ACC112 (cell line): ENCODE measurements at regions not wholly inside any gene's neighbourhood (a gene's known extent, or its start where the extent isn't known, plus 50 kb on each side); places are given as distances from the start of the nearest gene placed in this dataset.

Experiments used
- H2AFZ ChIP-seq: fragments of 200-600 bp; sonication (generic); one replicate; pipeline ENCODE4 v1.6.0; 2017; ENCODE audit warnings: antibody characterized with exemption, low read length; ENCODE audit not compliant: unreplicated experiment
- H3K27ac ChIP-seq: fragments of 200-600 bp; sonication (generic); 2 replicates; pipeline ENCODE4 v1.5.1; 2014; ENCODE audit warnings: low read depth, mild to moderate bottlenecking, antibody characterized with exemption, low read length, moderate library complexity
- H3K27me3 ChIP-seq: fragments of 200-600 bp; sonication (generic); 2 replicates; pipeline ENCODE4 v1.6.1; 2014; ENCODE audit warnings: mild to moderate bottlenecking, antibody characterized with exemption, low read length, moderate library complexity, mixed read lengths; ENCODE audit not compliant: insufficient read depth
- H3K36me3 ChIP-seq: fragments of 200-600 bp; sonication (generic); 2 replicates; pipeline ENCODE4 v1.6.1; 2016; ENCODE audit warnings: mild to moderate bottlenecking, antibody characterized with exemption, low read length, moderate library complexity, mixed read lengths; ENCODE audit not compliant: insufficient read depth
- H3K4me1 ChIP-seq: fragments of 200-600 bp; sonication (generic); one replicate; pipeline ENCODE4 v1.6.1; 2016; ENCODE audit warnings: low read length, mixed read lengths; ENCODE audit not compliant: insufficient read depth, unreplicated experiment, control insufficient read depth
- H3K4me3 ChIP-seq: fragments of 200-600 bp; sonication (generic); 2 replicates; pipeline ENCODE4 v1.5.1; 2014; ENCODE audit warnings: mild to moderate bottlenecking, low read depth, low read length
- H3K79me2 ChIP-seq: fragments of 200-600 bp; sonication (generic); one replicate; pipeline ENCODE4 v1.6.0; 2016; ENCODE audit warnings: low read length; ENCODE audit not compliant: control insufficient read depth, unreplicated experiment, insufficient read depth

- H2AFZ ChIP-seq, result no peak overlapping the region
- peaks cover 10% of the 10 kb centered on the region for H3K4me1 ChIP-seq
- H3K36me3 ChIP-seq, result no peaks in the 10 kb centered on the region
- H3K4me3 ChIP-seq, result no peak overlapping the region
- H3K79me2 ChIP-seq, result no peaks in the 10 kb centered on the region
- H3K27me3 ChIP-seq, result peaks cover 16% of the 10 kb centered on the region; the same call in 1 of the 2 replicates
- no peak overlapping the region for H3K27ac ChIP-seq
Observed at GRCh38 chr3:124275412-124275811, 283.5 kb upstream of the ROPN1 start.

- Histone ChIP-seq H3K36me3 (no peaks in the 10 kb centered on the region), H2AFZ (no peak overlapping the region), H3K27ac (no peak overlapping the region), H3K79me2 (no peaks in the 10 kb centered on the region), H3K27me3 (peaks cover 16% of the 10 kb centered on the region), H3K4me3 (no peak overlapping the region), H3K4me1 (peaks cover 10% of the 10 kb centered on the region)
Observed at GRCh38 chr3:124276133-124276532, 284.2 kb upstream of the ROPN1 start.

DNA sequence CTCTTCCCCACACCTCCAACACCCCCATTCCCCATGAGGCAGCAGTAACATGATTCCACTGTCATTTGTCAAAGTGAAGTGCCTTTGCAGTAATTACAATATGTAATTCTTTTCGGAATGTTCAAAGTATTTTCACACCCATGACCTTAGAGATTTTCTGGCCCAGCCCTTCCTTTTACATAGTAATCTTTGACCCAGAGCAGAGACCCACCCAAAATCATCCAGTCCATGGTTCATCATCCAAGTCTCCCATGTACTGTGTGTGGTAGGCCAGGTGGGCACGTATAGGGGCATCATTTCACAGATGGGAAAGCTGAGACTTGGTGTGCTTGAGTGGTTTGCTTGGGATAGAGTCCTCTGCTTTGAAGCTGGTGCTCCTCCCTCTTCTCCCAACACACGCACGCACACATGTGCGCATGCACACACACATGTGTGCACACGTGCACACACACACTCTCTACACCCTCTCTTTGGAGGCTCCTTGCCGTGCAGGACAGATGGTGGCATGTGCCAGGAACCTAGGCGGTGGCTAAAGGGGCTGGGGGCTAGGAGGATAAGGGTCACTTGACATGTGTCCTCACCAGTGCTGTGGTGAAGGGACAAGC, 284.7 kb upstream of the ROPN1 start:
- no peak overlapping the region for H3K4me3 ChIP-seq
- H2AFZ ChIP-seq, result no peak overlapping the region
- H3K27ac ChIP-seq, result no peak overlapping the region
- peaks cover 10% of the 10 kb centered on the region for H3K4me1 ChIP-seq
- no peaks in the 10 kb centered on the region for H3K36me3 ChIP-seq
- H3K27me3 ChIP-seq, result peaks cover 16% of the 10 kb centered on the region
- no peaks in the 10 kb centered on the region for H3K79me2 ChIP-seq

DNA sequence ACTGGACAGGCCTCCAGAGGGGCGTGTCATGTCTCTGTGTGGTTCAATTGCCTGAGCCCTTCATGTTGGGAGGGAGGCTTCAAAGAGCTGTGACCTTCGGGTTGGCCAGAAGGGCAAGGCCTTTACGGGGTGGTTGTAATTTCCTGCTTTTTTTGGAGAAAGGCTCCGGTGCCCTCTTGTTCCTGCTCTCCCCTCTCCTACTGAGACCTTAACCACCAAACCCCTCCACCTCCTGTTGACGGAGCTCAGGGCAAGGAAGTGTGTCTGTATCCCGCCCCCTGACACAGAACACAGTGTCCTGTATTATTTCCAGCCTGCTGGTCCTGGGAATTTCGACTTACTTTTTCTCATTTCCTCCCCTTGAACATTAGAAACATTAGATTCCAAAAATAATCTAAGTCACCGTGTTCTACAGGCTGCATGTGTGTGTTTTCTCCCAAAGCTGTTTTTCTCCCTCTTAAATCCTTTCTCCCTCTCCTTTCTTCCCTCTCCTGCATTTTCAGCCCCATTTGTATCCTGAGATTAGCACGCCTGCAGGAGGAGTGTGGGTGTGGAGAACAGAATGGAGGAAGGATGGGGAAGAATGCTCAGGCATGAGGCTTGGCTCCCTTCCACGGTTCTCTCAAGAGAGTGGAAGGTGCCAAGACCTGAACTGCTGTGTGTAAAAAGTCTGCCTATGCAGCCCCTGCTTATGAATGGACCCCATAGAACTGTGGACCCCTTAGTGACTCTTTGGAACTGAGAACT, 285.4 kb upstream of the ROPN1 start:
- Histone ChIP-seq H3K4me1 (peaks cover 8% of the 10 kb centered on the region), H3K36me3 (no peaks in the 10 kb centered on the region), H3K27me3 (peaks cover 16% of the 10 kb centered on the region), H2AFZ (no peak overlapping the region), H3K79me2 (no peaks in the 10 kb centered on the region), H3K27ac (no peak overlapping the region), H3K4me3 (no peak overlapping the region)

DNA sequence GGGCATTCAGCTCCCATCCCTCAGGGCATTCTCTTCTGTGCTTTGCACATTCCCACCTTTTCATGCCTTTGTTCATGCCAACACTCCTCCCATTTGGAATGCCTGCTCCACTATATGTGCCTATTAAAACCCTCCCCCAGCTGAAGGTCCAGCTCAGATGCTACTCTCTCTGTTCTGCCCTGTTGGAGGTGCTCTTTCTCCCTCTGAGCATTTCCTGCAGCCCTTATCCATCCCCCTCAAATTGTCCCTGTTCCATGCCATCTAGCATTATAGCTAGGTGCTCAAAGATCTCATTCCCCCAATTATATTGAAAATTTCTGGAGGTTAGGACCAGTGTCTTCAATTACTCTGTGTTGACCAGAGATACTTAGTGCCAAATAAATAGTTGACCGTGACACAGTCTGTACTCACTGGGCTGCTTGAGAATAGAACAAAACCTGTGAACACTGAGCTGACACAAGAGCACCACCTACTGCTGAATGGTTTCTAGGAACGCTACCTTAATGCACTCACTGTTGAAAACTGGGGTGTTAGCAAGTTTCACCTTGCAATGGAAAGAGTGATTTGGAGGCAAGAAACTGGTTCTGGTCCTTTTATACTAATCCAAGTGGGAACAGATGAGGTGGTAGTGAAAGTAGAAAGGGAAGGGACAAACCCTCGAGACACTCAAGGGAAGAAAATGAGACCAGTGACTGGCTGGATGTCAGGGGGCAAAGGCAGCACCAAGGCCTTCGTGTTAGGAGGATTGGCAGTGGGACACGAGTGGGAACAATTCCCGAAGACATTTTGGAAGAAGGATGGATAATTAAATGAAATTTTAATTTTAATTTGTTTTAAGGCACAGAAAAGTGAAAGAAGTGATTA, 289.8 kb upstream of the ROPN1 start:
- Histone ChIP-seq H3K4me3 (no peak overlapping the region), H3K36me3 (no peaks in the 10 kb centered on the region), H3K79me2 (no peaks in the 10 kb centered on the region), H3K27me3 (peaks cover 54% of the 10 kb centered on the region), H3K27ac (no peak overlapping the region), H3K4me1 (no peaks in the 10 kb centered on the region), H2AFZ (no peak overlapping the region)

DNA sequence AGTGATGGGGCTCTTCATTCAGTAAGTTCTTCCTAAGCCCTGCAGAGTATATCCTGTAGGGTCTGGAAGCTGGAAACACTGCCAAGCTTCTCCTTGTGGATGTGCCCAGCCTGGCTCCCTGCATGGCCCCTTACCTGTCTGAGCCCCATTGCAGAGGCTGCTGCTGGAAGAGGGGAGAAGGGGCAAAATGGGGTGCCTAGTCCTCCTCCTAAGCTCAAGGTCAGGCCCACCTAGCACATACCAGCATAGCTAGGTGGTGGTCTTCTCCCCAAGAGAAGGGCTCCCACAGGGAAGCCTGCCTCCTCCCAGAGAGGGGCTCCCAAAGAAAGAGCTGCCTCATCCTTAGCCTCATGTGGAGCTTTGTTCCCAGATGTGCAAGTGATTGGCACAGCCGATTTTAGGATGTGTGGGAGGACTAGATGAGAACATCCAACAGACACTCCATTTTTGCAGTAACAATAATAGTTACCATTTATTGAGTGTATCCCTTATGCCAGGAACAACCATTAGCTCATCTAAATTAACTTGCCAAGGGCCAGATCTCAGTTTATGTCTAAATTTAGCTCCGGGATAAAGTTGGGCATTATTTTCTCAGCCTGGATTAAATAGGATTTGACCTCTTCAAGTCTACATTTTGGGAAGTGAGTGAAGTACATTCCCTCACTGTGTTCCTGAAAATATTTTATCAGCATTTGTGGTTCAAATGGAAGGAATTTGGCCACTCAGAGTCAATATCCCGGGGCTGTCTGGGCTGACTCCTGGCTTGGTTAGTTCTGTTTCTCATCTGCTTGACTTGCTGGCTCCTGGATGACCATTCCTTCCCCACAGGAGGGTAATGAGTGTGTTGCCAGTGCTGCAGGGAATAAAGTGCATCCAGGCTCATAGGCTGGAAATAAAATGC, 291.1 kb upstream of the ROPN1 start:
- H3K4me3 ChIP-seq, result no peak overlapping the region
- peaks cover 64% of the 10 kb centered on the region for H3K27me3 ChIP-seq
- no peaks in the 10 kb centered on the region for H3K79me2 ChIP-seq
- H3K27ac ChIP-seq, result no peak overlapping the region
- no peaks in the 10 kb centered on the region for H3K36me3 ChIP-seq
- no peak overlapping the region for H2AFZ ChIP-seq
- no peaks in the 10 kb centered on the region for H3K4me1 ChIP-seq

DNA sequence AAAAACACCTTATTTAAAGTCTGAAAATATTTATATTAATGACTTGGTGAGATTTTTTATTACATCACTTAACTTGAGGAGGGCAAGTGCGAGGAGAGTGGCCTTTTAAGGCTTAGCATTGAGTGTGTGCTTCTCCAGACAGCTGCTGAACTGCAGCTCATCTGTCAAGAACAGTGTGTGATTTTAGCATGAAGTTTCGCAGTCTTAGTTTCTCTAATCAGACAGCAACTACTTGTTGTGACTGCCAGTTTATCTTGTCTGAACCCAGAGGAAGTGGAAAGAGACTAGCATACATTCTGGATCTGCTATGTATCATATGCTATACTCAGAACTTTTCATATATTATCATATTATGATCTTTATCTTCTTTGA, 291.7 kb upstream of the ROPN1 start:
- H3K27me3 ChIP-seq, result peaks cover 70% of the 10 kb centered on the region
- H2AFZ ChIP-seq, result no peak overlapping the region
- no peaks in the 10 kb centered on the region for H3K79me2 ChIP-seq
- no peak overlapping the region for H3K27ac ChIP-seq
- H3K4me1 ChIP-seq, result no peaks in the 10 kb centered on the region
- no peaks in the 10 kb centered on the region for H3K36me3 ChIP-seq
- H3K4me3 ChIP-seq, result no peak overlapping the region

- Histone ChIP-seq H3K27ac (no peak overlapping the region), H2AFZ (no peak overlapping the region), H3K27me3 (peaks cover 92% of the 10 kb centered on the region), H3K79me2 (no peaks in the 10 kb centered on the region), H3K4me3 (no peak overlapping the region), H3K4me1 (no peaks in the 10 kb centered on the region), H3K36me3 (no peaks in the 10 kb centered on the region)
Observed at GRCh38 chr3:124288996-124289395, 297.1 kb upstream of the ROPN1 start.

- Histone ChIP-seq H3K36me3 (no peaks in the 10 kb centered on the region), H2AFZ (no peak overlapping the region), H3K79me2 (no peaks in the 10 kb centered on the region), H3K4me1 (no peaks in the 10 kb centered on the region), H3K27ac (no peak overlapping the region), H3K4me3 (no peak overlapping the region), H3K27me3 (peaks cover 94% of the 10 kb centered on the region)
Observed at GRCh38 chr3:124291008-124291407, 299.1 kb upstream of the ROPN1 start.

GRCh38 chr3:124292329-124292728, 300.4 kb upstream of the ROPN1 start:
- Histone ChIP-seq H3K4me1 (no peaks in the 10 kb centered on the region), H3K36me3 (no peaks in the 10 kb centered on the region), H3K79me2 (no peaks in the 10 kb centered on the region), H3K27me3 (peaks cover 94% of the 10 kb centered on the region), H3K4me3 (no peak overlapping the region), H3K27ac (no peak overlapping the region), H2AFZ (no peak overlapping the region)
